WERI-Rb-1 (cell line): ENCODE measurements at regions not wholly inside any gene's neighbourhood (a gene's known extent, or its start where the extent isn't known, plus 50 kb on each side); places are given as distances from the start of the nearest gene placed in this dataset.
A peak's percentile ranks its signal among the peaks of the same experiment; 100 is the strongest.
"Not testable (repeated sequence)": the region's sequence is repeated elsewhere in the genome, so short reads cannot be mapped to it uniquely, and the experiment has no call there.

ENCODE experiments used
- DNase-seq: peaks from one replicate; pipeline ENCODE4 v3.0.0-alpha.2; 2020
- H3K27ac ChIP-seq: fragments of 250-450 bp; sonication (Bioruptor Pico); 2 replicates; pipeline ENCODE4 v1.5.1; 2020; ENCODE audit warnings: mild to moderate bottlenecking, moderate library complexity
- H3K27me3 ChIP-seq: fragments of 250-450 bp; sonication (Bioruptor Pico); 2 replicates; pipeline ENCODE4 v1.5.1; 2021; ENCODE audit warnings: mild to moderate bottlenecking, low read depth, moderate library complexity; ENCODE audit not compliant: insufficient read depth, severe bottlenecking
- H3K36me3 ChIP-seq: fragments of 250-450 bp; sonication (Bioruptor Pico); 2 replicates; pipeline ENCODE4 v1.5.1; 2020; ENCODE audit warnings: mild to moderate bottlenecking, moderate library complexity
- H3K4me3 ChIP-seq: 2 replicates; pipeline ENCODE4 v1.5.1; 2011; ENCODE audit warnings: low read depth, mild to moderate bottlenecking, control low read depth, low read length
- H3K9me3 ChIP-seq: fragments of 250-450 bp; sonication (Bioruptor Pico); 2 replicates; pipeline ENCODE4 v1.5.1; 2021; ENCODE audit warnings: mild to moderate bottlenecking, moderate library complexity; ENCODE audit not compliant: severe bottlenecking
- CTCF ChIP-seq: IDR thresholded peaks from 2 replicates; pipeline ENCODE4 v1.5.1; 2011; ENCODE audit warnings: low read depth, mild to moderate bottlenecking, control low read depth, inconsistent platforms, low read length

GRCh38 chr7:6992133-6992532, 166.1 kb upstream of the CCZ1B start:
- not testable (repeated sequence) for H3K9me3 ChIP-seq

GRCh38 chr7:6995026-6995425, 169.0 kb upstream of the CCZ1B start:
- not testable (repeated sequence) for H3K9me3 ChIP-seq, H3K27me3 ChIP-seq, H3K36me3 ChIP-seq, DNase-seq, H3K4me3 ChIP-seq, H3K27ac ChIP-seq

More at GRCh38 chr7:6992133-6992532, 166.1 kb upstream of the CCZ1B start:
- not testable (repeated sequence) for H3K4me3 ChIP-seq, H3K27me3 ChIP-seq, DNase-seq, H3K27ac ChIP-seq, H3K36me3 ChIP-seq

- H3K27me3 ChIP-seq, H3K4me3 ChIP-seq, H3K36me3 ChIP-seq, H3K9me3 ChIP-seq, H3K27ac ChIP-seq: not testable (repeated sequence)
- peak; percentile 72 for DNase-seq
Measured at GRCh38 chr7:6995493-6996289, 169.6 kb upstream of the CCZ1B start.

- H3K27me3 ChIP-seq, DNase-seq, H3K36me3 ChIP-seq, H3K4me3 ChIP-seq, H3K27ac ChIP-seq: not testable (repeated sequence)
- H3K9me3 ChIP-seq: peaks cover 11% of the 10 kb centered on the region
Measured at GRCh38 chr7:6999067-6999666, 173.1 kb upstream of the CCZ1B start.

- TF ChIP-seq CTCF: no peak
- no peaks in the 10 kb centered on the region for H3K27me3 ChIP-seq
- peaks cover 11% of the 10 kb centered on the region for H3K9me3 ChIP-seq
- no peaks in the 10 kb centered on the region for H3K36me3 ChIP-seq
- H3K4me3 ChIP-seq: no peak overlapping the region
- H3K27ac ChIP-seq: no peak overlapping the region
- no peak for DNase-seq
Measured at GRCh38 chr7:7002418-7003062, 176.5 kb upstream of the CCZ1B start.

- no peaks in the 10 kb centered on the region for H3K36me3 ChIP-seq
- H3K4me3 ChIP-seq: no peak overlapping the region
- TF ChIP-seq CTCF: no peak
- H3K27ac ChIP-seq: no peak overlapping the region
- DNase-seq: no peak
- H3K27me3 ChIP-seq: no peaks in the 10 kb centered on the region
- peaks cover 7% of the 10 kb centered on the region for H3K9me3 ChIP-seq
Measured at GRCh38 chr7:7005303-7005702, 177.0 kb upstream of the C1GALT1 start.

- not testable (repeated sequence) for H3K36me3 ChIP-seq, H3K9me3 ChIP-seq, H3K27ac ChIP-seq, DNase-seq, H3K4me3 ChIP-seq, H3K27me3 ChIP-seq
Measured at GRCh38 chr7:7005949-7006348, 176.4 kb upstream of the C1GALT1 start.

- H3K4me3 ChIP-seq, H3K36me3 ChIP-seq, H3K27ac ChIP-seq, H3K27me3 ChIP-seq, H3K9me3 ChIP-seq, DNase-seq: not testable (repeated sequence)
Measured at GRCh38 chr7:7011241-7011640, 171.1 kb upstream of the C1GALT1 start.

GRCh38 chr7:7011751-7012150, 170.6 kb upstream of the C1GALT1 start:
- DNase-seq, H3K36me3 ChIP-seq, H3K27me3 ChIP-seq, H3K4me3 ChIP-seq, H3K27ac ChIP-seq, H3K9me3 ChIP-seq: not testable (repeated sequence)
